Esophagus squamous epithelium (tissue), 4 donors: ENCODE measurements at regions not wholly inside any gene's neighbourhood (a gene's known extent, or its start where the extent isn't known, plus 50 kb on each side); places are given as distances from the start of the nearest gene placed in this dataset.

Experiments
- CTCF ChIP-seq, 6 experiments: fragments of 450-650 bp in 4 of 6; fragments of 200-600 bp in 2 of 6; sonication (generic) in 2 of 6; IDR thresholded peaks; one replicate each; pipeline ENCODE4 v1.5.1; 2016 to 2019; ENCODE audit warnings: antibody characterized with exemption in 6 of 6, mild to moderate bottlenecking in 4 of 6, moderate library complexity in 4 of 6
- POLR2A ChIP-seq, 4 donors: fragments of 450-650 bp; IDR thresholded peaks; one replicate each; pipeline ENCODE4 v1.6.1; 2017; ENCODE audit warnings: antibody characterized with exemption in 4 of 4, mild to moderate bottlenecking in 4 of 4, moderate library complexity in 3 of 4

GRCh38 chr4:165709973-165710526 is 163.0 kb upstream of the TLL1 start:
- TF ChIP-seq POLR2A (IDR thresholded peaks at IDR 0.05) (no peak), CTCF (IDR thresholded peaks at IDR 0.05) (no peak)
